A549 (cell line): ENCODE measurements at regions not wholly inside any gene's neighbourhood (a gene's known extent, or its start where the extent isn't known, plus 50 kb on each side); places are given as distances from the start of the nearest gene placed in this dataset.
"Not testable (repeated sequence)": the region's sequence is repeated elsewhere in the genome, so short reads cannot be mapped to it uniquely, and the experiment has no call there.

Experiments
- ATAC-seq, 2 experiments: fragments of 200-7000 bp in 1 of 2; fragments of >200 bp in 1 of 2; cut with Nextera tagmentation in 1 of 2; cut with Tn5 transposase in 1 of 2; 3 replicates each; pipeline versions ENCODE4 v1.8.0 to v1.9.1; 2018 to 2020; ENCODE audit warnings: mild to moderate bottlenecking in 1 of 2, moderate library complexity in 1 of 2
- CTCF ChIA-PET: fragments of 300-600 bp; sonication (Branson Sonifier 250); formaldehyde crosslinking; extraction: SDS; loops from one replicate; lab custom pipeline; 2021; ENCODE audit warnings: antibody characterized with exemption, inconsistent platforms; lab: Yijun Ruan, JAX
- POLR2A ChIA-PET: fragments of 350-600 bp; formaldehyde crosslinking; extraction: SDS; loops from one replicate; lab custom pipeline; 2021; ENCODE audit warnings: antibody characterized with exemption, inconsistent platforms; lab: Yijun Ruan, JAX
- DNase-seq, 2 experiments: peaks; one replicate each; pipeline versions ENCODE4 v3.0.0 to v3.0.0-alpha.2; 2011 to 2016; ENCODE audit warnings: low read depth in 1 of 2, low spot score in 1 of 2
- FAIRE-seq: peaks from 2 replicates; lab custom pipeline; 2011; peaks lifted over from hg19 to GRCh38; lab: Jason Lieb, UNC
- H3K27ac ChIP-seq, 2 experiments: fragments of >200 bp; sonication (Bioruptor Twin); formaldehyde crosslinking; 3 replicates each; pipeline ENCODE4 v1.5.1; 2016 to 2017
- H3K4me1 ChIP-seq: fragments of >200 bp; sonication (Bioruptor Twin); formaldehyde crosslinking; 3 replicates; pipeline ENCODE4 v1.6.1; 2016
- H3K4me2 ChIP-seq: fragments of >200 bp; sonication (Bioruptor Twin); formaldehyde crosslinking; 3 replicates; pipeline ENCODE4 v1.6.1; 2016
- H3K4me3 ChIP-seq: fragments of >200 bp; sonication (Bioruptor Twin); formaldehyde crosslinking; 3 replicates; pipeline ENCODE4 v1.5.1; 2016
- H3K9me3 ChIP-seq: fragments of >200 bp; sonication (Bioruptor Twin); formaldehyde crosslinking; 3 replicates; pipeline ENCODE4 v1.6.1; 2016
- ATOH8 ChIP-seq: fragments of 250-450 bp; sonication (Bioruptor Pico); IDR thresholded peaks from 2 replicates; pipeline ENCODE4 v1.5.0; 2020; ENCODE audit warnings: low read depth, mild to moderate bottlenecking, moderate library complexity
- BCL3 ChIP-seq: fragments of >200 bp; sonication (Bioruptor Twin); formaldehyde crosslinking; IDR thresholded peaks from 3 replicates; pipeline ENCODE4 v1.6.1; 2016
- CEBPB ChIP-seq, 2 experiments: fragments of >200 bp in 1 of 2; sonication (Bioruptor Twin) in 1 of 2; formaldehyde crosslinking in 1 of 2; IDR thresholded peaks; 2 replicates each; pipeline ENCODE4 v1.6.1; 2012 to 2016
- CHD4 ChIP-seq: fragments of 200-600 bp; sonication (generic); IDR thresholded peaks from 2 replicates; pipeline ENCODE4 v1.6.1; 2016; ENCODE audit warnings: antibody characterized with exemption, mild to moderate bottlenecking, borderline replicate concordance
- CTCF ChIP-seq: fragments of >200 bp; sonication (Bioruptor Twin); formaldehyde crosslinking; IDR thresholded peaks from 3 replicates; pipeline ENCODE4 v1.5.1; 2016
- EP300 ChIP-seq, 2 experiments: fragments of >200 bp; sonication (Bioruptor Twin); formaldehyde crosslinking; IDR thresholded peaks; 2 replicates in 1 of 2; 3 replicates in 1 of 2; pipeline ENCODE4 v1.6.1; 2016 to 2017
- FOSB ChIP-seq: fragments of 250-450 bp; sonication (Bioruptor Pico); IDR thresholded peaks from 2 replicates; pipeline ENCODE4 v1.5.0; 2020; ENCODE audit warnings: mild to moderate bottlenecking, moderate library complexity
- HDAC2 ChIP-seq: fragments of 200-600 bp; sonication (generic); IDR thresholded peaks from 2 replicates; pipeline ENCODE4 v1.6.1; 2016
- HEYL ChIP-seq: fragments of 250-450 bp; sonication (Bioruptor Pico); IDR thresholded peaks from 2 replicates; pipeline ENCODE4 v1.8.0; 2021; ENCODE audit warnings: mild to moderate bottlenecking, moderate library complexity
- HMGXB4 ChIP-seq: fragments of 250-450 bp; sonication (Bioruptor Pico); IDR thresholded peaks from 2 replicates; pipeline ENCODE4 v1.5.0; 2021; ENCODE audit warnings: mild to moderate bottlenecking, moderate library complexity, borderline replicate concordance
- HOXA7 ChIP-seq: fragments of 250-450 bp; sonication (Bioruptor Pico); IDR thresholded peaks from 2 replicates; pipeline ENCODE4 v1.5.0; 2020; ENCODE audit warnings: mild to moderate bottlenecking, moderate library complexity
- HOXB13 ChIP-seq: fragments of 250-450 bp; sonication (Bioruptor Pico); IDR thresholded peaks from 2 replicates; pipeline ENCODE4 v1.5.0; 2020; ENCODE audit warnings: low read depth, mild to moderate bottlenecking, moderate library complexity
- HOXB5 ChIP-seq: fragments of 250-450 bp; sonication (Bioruptor Pico); IDR thresholded peaks from 2 replicates; pipeline ENCODE4 v1.5.0; 2020; ENCODE audit warnings: mild to moderate bottlenecking, moderate library complexity
- MAZ ChIP-seq: fragments of 150-350 bp; IDR thresholded peaks from 2 replicates; pipeline ENCODE4 v1.6.1; 2014; ENCODE audit warnings: antibody characterized with exemption, low read depth, low read length, borderline replicate concordance
- NPAS2 ChIP-seq: fragments of 250-450 bp; sonication (Bioruptor Pico); IDR thresholded peaks from 2 replicates; pipeline ENCODE4 v1.8.0; 2022; ENCODE audit warnings: mild to moderate bottlenecking, moderate library complexity, borderline replicate concordance
- PHF8 ChIP-seq: fragments of 200-600 bp; sonication (generic); IDR thresholded peaks from 2 replicates; pipeline ENCODE4 v1.6.1; 2016; ENCODE audit warnings: low read depth, mild to moderate bottlenecking, antibody characterized with exemption, moderate library complexity, borderline replicate concordance
- RFX5 ChIP-seq: fragments of 450-650 bp; IDR thresholded peaks from 2 replicates; pipeline ENCODE4 v1.7.1; 2014; ENCODE audit warnings: antibody characterized with exemption, mild to moderate bottlenecking, moderate library complexity
- RNF2 ChIP-seq: fragments of 200-600 bp; sonication (generic); IDR thresholded peaks from 2 replicates; pipeline ENCODE4 v1.6.1; 2016; ENCODE audit warnings: low read depth, mild to moderate bottlenecking, antibody characterized with exemption, moderate library complexity, borderline replicate concordance
- WGBS: methylation state at CpG from one replicate; pipeline ENCODE4 v1.1.6; 2017; ENCODE audit errors: missing lambda C conversion rate; 5-methylcytosine and 5-hydroxymethylcytosine counted together

GRCh38 chr6:130505808-130506598 lies 140.2 kb downstream of the TMEM200A start:
- Histone ChIP-seq H3K4me2 (no peak overlapping the region), H3K4me3 (no peak overlapping the region), H3K4me1 (no peaks in the 10 kb centered on the region), H3K27ac (no peak overlapping the region), H3K9me3 (no peaks in the 10 kb centered on the region)
- ChIA-PET CTCF (no interaction called here), POLR2A (no interaction called here)
- ATAC-seq: no peak
- no peak for DNase-seq
- TF ChIP-seq BCL3 (no peak), HOXB5 (CRISPR knock-in tag) (no peak), MAZ (no peak), CHD4 (no peak), RFX5 (no peak), ATOH8 (no peak), HDAC2 (no peak), HOXA7 (CRISPR knock-in tag) (no peak), CEBPB (IDR thresholded peaks at IDR 0.05) (no peak), HOXB13 (CRISPR knock-in tag) (no peak), FOSB (CRISPR knock-in tag) (no peak), NPAS2 (CRISPR knock-in tag) (no peak), RNF2 (no peak), HMGXB4 (no peak), HEYL (no peak), CTCF (no peak), EP300 (IDR thresholded peaks at IDR 0.05) (no peak), PHF8 (no peak)
- 26% methylated on average over 4 of the region's 4 CpGs for WGBS
- FAIRE-seq: no peak

GRCh38 chr6:130507005-130507665 lies 141.3 kb downstream of the TMEM200A start:
- FAIRE-seq, H3K4me2 ChIP-seq, H3K4me1 ChIP-seq, CTCF ChIA-PET, DNase-seq, ATAC-seq, POLR2A ChIA-PET, H3K4me3 ChIP-seq, H3K27ac ChIP-seq, H3K9me3 ChIP-seq: not testable (repeated sequence)
- 2% methylated on average over 5 of the region's 5 CpGs for WGBS
